Body of pancreas (tissue), 4 donors: ENCODE measurements at regions not wholly inside any gene's neighbourhood (a gene's known extent, or its start where the extent isn't known, plus 50 kb on each side); places are given as distances from the start of the nearest gene placed in this dataset.

Experiments used
- ATAC-seq: fragments of 150-250 bp; one replicate; pipeline ENCODE4 v1.9.1; 2016
- DNase-seq, 4 donors: peaks; one replicate each; pipeline ENCODE4 v3.0.0-alpha.2; 2019
- H3K27ac ChIP-seq, 4 donors: fragments of 200-600 bp; sonication (generic); 1 replicate in 3 of 4; 2 replicates in 1 of 4; pipeline versions ENCODE4 v1.5.1 to v1.6.1; 2016 to 2019; ENCODE audit warnings: mild to moderate bottlenecking in 1 of 4, mixed read lengths in 1 of 4, moderate library complexity in 1 of 4
- H3K27me3 ChIP-seq, 2 donors: fragments of 200-600 bp; sonication (generic); one replicate each; pipeline ENCODE4 v1.6.0; 2016; ENCODE audit warnings: mild to moderate bottlenecking in 1 of 2
- H3K36me3 ChIP-seq, 2 donors: fragments of 200-600 bp; sonication (generic); replicated peaks in 1 of 2; 2 replicates each; pipeline ENCODE4 v1.5.1; 2016; ENCODE audit warnings: low read depth in 2 of 2; ENCODE audit not compliant: insufficient read depth in 1 of 2
- H3K4me1 ChIP-seq: fragments of 200-600 bp; sonication (generic); one replicate; pipeline ENCODE4 v1.6.0; 2016
- H3K4me3 ChIP-seq, 2 donors: fragments of 200-600 bp; sonication (generic); 1 replicate in 1 of 2; 2 replicates in 1 of 2; pipeline ENCODE4 v1.5.1; 2016 to 2019
- H3K9me3 ChIP-seq, 3 donors: fragments of 200-600 bp; sonication (generic); 1 replicate in 2 of 3; 2 replicates in 1 of 3; pipeline ENCODE4 v1.5.1; 2016
- CTCF ChIP-seq, 7 experiments: fragments of 450-650 bp in 4 of 7; fragments of 200-600 bp in 3 of 7; sonication (generic) in 3 of 7; IDR thresholded peaks; one replicate each; pipeline ENCODE4 v1.5.1; 2016 to 2019; ENCODE audit warnings: antibody characterized with exemption in 7 of 7
- POLR2A ChIP-seq, 3 donors: fragments of 450-650 bp; IDR thresholded peaks; one replicate each; pipeline ENCODE4 v1.6.1; 2016; ENCODE audit warnings: antibody characterized with exemption in 3 of 3, mild to moderate bottlenecking in 2 of 3
- whole genome bisulfite sequencing, 2 donors: methylation state at CpG; one replicate each; pipeline ENCODE4 v1.1.5; 2017; 5-methylcytosine and 5-hydroxymethylcytosine counted together
- intact Hi-C: fragments of 100-400 bp; cut with DNase I; formaldehyde crosslinking; loops from one replicate; pipeline ENCODE4 v1.15.1; 2023

- ATAC-seq: no peak
- no peak for TF ChIP-seq POLR2A (IDR thresholded peaks at IDR 0.05)
- TF ChIP-seq CTCF (IDR thresholded peaks at IDR 0.05): no peak
- Histone ChIP-seq H3K27me3 (no peaks in the 10 kb centered on the region), H3K36me3 (no peaks in the 10 kb centered on the region), H3K4me3 (no peak overlapping the region), H3K27ac (no peak overlapping the region), H3K9me3 (no peaks in the 10 kb centered on the region), H3K4me1 (no peaks in the 10 kb centered on the region)
- WGBS, 2 donors: 47 to 49% methylated on average over 2 of the region's 2 CpGs
- no peak for DNase-seq
- intact Hi-C loops: no loop called here
Measured at GRCh38 chr3:99332276-99332675, 306.1 kb upstream of the COL8A1 start.

GRCh38 chr3:99330924-99331532, 307.4 kb upstream of the COL8A1 start:
- intact Hi-C loops: no loop called here
- no peak overlapping the region for H3K4me3 ChIP-seq
- DNase-seq (no peak), ATAC-seq (no peak)
- H3K27ac ChIP-seq: no peak overlapping the region
- no peak for TF ChIP-seq POLR2A (IDR thresholded peaks at IDR 0.05)
- no peak for TF ChIP-seq CTCF (IDR thresholded peaks at IDR 0.05)
- H3K9me3 ChIP-seq: no peaks in the 10 kb centered on the region
- H3K4me1 ChIP-seq: no peaks in the 10 kb centered on the region
- WGBS, 2 donors: 81 to 96% methylated on average over 1 of the region's 1 CpG
- H3K27me3 ChIP-seq: no peaks in the 10 kb centered on the region
- no peaks in the 10 kb centered on the region for H3K36me3 ChIP-seq

GRCh38 chr3:99330281-99330680, 308.1 kb upstream of the COL8A1 start:
- no peak overlapping the region for H3K4me3 ChIP-seq

GRCh38 chr3:99325402-99325801, 313.0 kb upstream of the COL8A1 start:
- DNase-seq (no peak), ATAC-seq (no peak)
- 52 to 61% methylated on average over 4 of the region's 4 CpGs for WGBS, 2 donors

More at GRCh38 chr3:99330281-99330680, 308.1 kb upstream of the COL8A1 start:
- H3K4me1 ChIP-seq: no peaks in the 10 kb centered on the region
- WGBS, 2 donors: 17 to 18% methylated on average over 2 of the region's 2 CpGs
- no peaks in the 10 kb centered on the region for H3K9me3 ChIP-seq
- ATAC-seq (no peak), DNase-seq (no peak)
- no peaks in the 10 kb centered on the region for H3K27me3 ChIP-seq
- no peaks in the 10 kb centered on the region for H3K36me3 ChIP-seq
- no peak overlapping the region for H3K27ac ChIP-seq
- TF ChIP-seq POLR2A (IDR thresholded peaks at IDR 0.05) (no peak), CTCF (IDR thresholded peaks at IDR 0.05) (no peak)
- intact Hi-C loops: no loop called here

More at GRCh38 chr3:99325402-99325801, 313.0 kb upstream of the COL8A1 start:
- no peaks in the 10 kb centered on the region for H3K9me3 ChIP-seq
- no peak overlapping the region for H3K4me3 ChIP-seq
- H3K27me3 ChIP-seq: no peaks in the 10 kb centered on the region
- no peak for TF ChIP-seq CTCF (IDR thresholded peaks at IDR 0.05)
- no peak for TF ChIP-seq POLR2A (IDR thresholded peaks at IDR 0.05)
- H3K4me1 ChIP-seq: no peaks in the 10 kb centered on the region
- H3K36me3 ChIP-seq: no peaks in the 10 kb centered on the region
- no peak overlapping the region for H3K27ac ChIP-seq
- intact Hi-C loops: no loop called here
